GM23338 (cell line): ENCODE measurements at regions not wholly inside any gene's neighbourhood (a gene's known extent, or its start where the extent isn't known, plus 50 kb on each side); places are given as distances from the start of the nearest gene placed in this dataset.

Experiments
- CREB1 ChIP-seq: fragments of 250-450 bp; sonication (Bioruptor Pico); IDR thresholded peaks from 2 replicates; pipeline ENCODE4 v1.5.0; 2020; ENCODE audit warnings: low read depth, mild to moderate bottlenecking, moderate library complexity
- EZH2 ChIP-seq: fragments of 200-600 bp; sonication (generic); IDR thresholded peaks from one replicate; pipeline ENCODE4 v1.8.0; 2017; ENCODE audit warnings: antibody characterized with exemption, mild to moderate bottlenecking, low read depth; ENCODE audit not compliant: unreplicated experiment
- EZH2phosphoT487 ChIP-seq: fragments of 200-600 bp; sonication (generic); IDR thresholded peaks from one replicate; pipeline ENCODE4 v1.8.1; 2018; ENCODE audit warnings: antibody characterized with exemption; ENCODE audit not compliant: unreplicated experiment
- JUNB ChIP-seq: IDR thresholded peaks from one replicate; pipeline ENCODE4 v1.6.1; 2016; ENCODE audit warnings: antibody characterized with exemption; ENCODE audit not compliant: unreplicated experiment
- NANOG ChIP-seq: IDR thresholded peaks from 2 replicates; pipeline ENCODE4 v1.6.1; 2016; ENCODE audit warnings: antibody characterized with exemption, borderline replicate concordance
- POLR2AphosphoS5 ChIP-seq: IDR thresholded peaks from 2 replicates; pipeline ENCODE4 v1.6.1; 2016; ENCODE audit warnings: antibody characterized with exemption, low read depth
- STAT1 ChIP-seq: IDR thresholded peaks from one replicate; pipeline ENCODE4 v1.6.1; 2016; ENCODE audit warnings: antibody characterized with exemption; ENCODE audit not compliant: unreplicated experiment
- ZNF114 ChIP-seq: fragments of 250-450 bp; sonication (Bioruptor Pico); IDR thresholded peaks from 2 replicates; pipeline ENCODE4 v1.5.0; 2020; ENCODE audit warnings: mild to moderate bottlenecking, moderate library complexity
- ZNF331 ChIP-seq: fragments of 250-450 bp; sonication (Bioruptor Pico); IDR thresholded peaks from 2 replicates; pipeline ENCODE4 v1.5.0; 2020; ENCODE audit warnings: low read depth, mild to moderate bottlenecking, moderate library complexity
- TF ChIP-seq, protein P1 (sequence below), 2 experiments: fragments of 200-600 bp in 1 of 2; sonication (generic) in 1 of 2; conservative IDR thresholded peaks; 2 replicates each; pipeline versions ENCODE4 v1.5.1 to v1.6.1; 2016 to 2017; ENCODE audit warnings: antibody characterized with exemption in 2 of 2, low read depth in 2 of 2, mild to moderate bottlenecking in 2 of 2, moderate library complexity in 1 of 2
- TF ChIP-seq, protein P2 (sequence below): IDR thresholded peaks from one replicate; pipeline ENCODE4 v1.6.1; 2018; ENCODE audit warnings: antibody characterized with exemption; ENCODE audit not compliant: unreplicated experiment
- TF ChIP-seq, protein P3 (sequence below): fragments of 250-450 bp; sonication (Bioruptor Pico); IDR thresholded peaks from 2 replicates; pipeline ENCODE4 v1.5.0; 2020; ENCODE audit warnings: mild to moderate bottlenecking, moderate library complexity
- TF ChIP-seq, protein P4 (sequence below): IDR thresholded peaks from 2 replicates; pipeline ENCODE4 v1.6.1; 2016; ENCODE audit warnings: antibody characterized with exemption

DNA sequence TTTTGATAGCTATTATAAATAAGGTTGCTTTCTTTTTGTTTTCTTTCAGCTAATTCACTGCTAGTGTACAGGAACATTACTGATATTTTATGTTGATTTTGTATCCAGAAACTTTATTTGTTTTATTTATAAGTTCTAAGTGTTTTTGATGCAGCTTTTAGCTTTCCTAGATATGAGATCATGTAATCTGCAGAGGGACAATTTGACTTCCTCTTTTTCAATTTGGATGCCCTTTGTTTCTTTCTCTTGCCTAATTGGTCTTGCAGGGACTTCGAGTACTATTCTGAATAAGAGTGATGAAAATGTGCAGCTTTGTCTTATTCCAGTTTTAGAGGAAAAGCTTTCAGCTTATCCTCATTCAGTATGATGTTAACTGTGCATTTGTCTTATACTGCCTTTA is 643.4 kb upstream of the CDH2 start:
- TF ChIP-seq, protein P1, sequence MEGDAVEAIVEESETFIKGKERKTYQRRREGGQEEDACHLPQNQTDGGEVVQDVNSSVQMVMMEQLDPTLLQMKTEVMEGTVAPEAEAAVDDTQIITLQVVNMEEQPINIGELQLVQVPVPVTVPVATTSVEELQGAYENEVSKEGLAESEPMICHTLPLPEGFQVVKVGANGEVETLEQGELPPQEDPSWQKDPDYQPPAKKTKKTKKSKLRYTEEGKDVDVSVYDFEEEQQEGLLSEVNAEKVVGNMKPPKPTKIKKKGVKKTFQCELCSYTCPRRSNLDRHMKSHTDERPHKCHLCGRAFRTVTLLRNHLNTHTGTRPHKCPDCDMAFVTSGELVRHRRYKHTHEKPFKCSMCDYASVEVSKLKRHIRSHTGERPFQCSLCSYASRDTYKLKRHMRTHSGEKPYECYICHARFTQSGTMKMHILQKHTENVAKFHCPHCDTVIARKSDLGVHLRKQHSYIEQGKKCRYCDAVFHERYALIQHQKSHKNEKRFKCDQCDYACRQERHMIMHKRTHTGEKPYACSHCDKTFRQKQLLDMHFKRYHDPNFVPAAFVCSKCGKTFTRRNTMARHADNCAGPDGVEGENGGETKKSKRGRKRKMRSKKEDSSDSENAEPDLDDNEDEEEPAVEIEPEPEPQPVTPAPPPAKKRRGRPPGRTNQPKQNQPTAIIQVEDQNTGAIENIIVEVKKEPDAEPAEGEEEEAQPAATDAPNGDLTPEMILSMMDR (conservative IDR thresholded peaks at IDR 0.05; ENCODE audit: low read depth in 2 of 2): no peak
- TF ChIP-seq EZH2phosphoT487: no peak
- TF ChIP-seq, protein P2, sequence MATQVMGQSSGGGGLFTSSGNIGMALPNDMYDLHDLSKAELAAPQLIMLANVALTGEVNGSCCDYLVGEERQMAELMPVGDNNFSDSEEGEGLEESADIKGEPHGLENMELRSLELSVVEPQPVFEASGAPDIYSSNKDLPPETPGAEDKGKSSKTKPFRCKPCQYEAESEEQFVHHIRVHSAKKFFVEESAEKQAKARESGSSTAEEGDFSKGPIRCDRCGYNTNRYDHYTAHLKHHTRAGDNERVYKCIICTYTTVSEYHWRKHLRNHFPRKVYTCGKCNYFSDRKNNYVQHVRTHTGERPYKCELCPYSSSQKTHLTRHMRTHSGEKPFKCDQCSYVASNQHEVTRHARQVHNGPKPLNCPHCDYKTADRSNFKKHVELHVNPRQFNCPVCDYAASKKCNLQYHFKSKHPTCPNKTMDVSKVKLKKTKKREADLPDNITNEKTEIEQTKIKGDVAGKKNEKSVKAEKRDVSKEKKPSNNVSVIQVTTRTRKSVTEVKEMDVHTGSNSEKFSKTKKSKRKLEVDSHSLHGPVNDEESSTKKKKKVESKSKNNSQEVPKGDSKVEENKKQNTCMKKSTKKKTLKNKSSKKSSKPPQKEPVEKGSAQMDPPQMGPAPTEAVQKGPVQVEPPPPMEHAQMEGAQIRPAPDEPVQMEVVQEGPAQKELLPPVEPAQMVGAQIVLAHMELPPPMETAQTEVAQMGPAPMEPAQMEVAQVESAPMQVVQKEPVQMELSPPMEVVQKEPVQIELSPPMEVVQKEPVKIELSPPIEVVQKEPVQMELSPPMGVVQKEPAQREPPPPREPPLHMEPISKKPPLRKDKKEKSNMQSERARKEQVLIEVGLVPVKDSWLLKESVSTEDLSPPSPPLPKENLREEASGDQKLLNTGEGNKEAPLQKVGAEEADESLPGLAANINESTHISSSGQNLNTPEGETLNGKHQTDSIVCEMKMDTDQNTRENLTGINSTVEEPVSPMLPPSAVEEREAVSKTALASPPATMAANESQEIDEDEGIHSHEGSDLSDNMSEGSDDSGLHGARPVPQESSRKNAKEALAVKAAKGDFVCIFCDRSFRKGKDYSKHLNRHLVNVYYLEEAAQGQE: no peak
- no peak for TF ChIP-seq STAT1
- TF ChIP-seq POLR2AphosphoS5: no peak
- no peak for TF ChIP-seq ZNF331 (CRISPR knock-in tag)
- no peak for TF ChIP-seq EZH2
- TF ChIP-seq CREB1 (CRISPR knock-in tag): no peak
- no peak for TF ChIP-seq ZNF114
- TF ChIP-seq, protein P3, sequence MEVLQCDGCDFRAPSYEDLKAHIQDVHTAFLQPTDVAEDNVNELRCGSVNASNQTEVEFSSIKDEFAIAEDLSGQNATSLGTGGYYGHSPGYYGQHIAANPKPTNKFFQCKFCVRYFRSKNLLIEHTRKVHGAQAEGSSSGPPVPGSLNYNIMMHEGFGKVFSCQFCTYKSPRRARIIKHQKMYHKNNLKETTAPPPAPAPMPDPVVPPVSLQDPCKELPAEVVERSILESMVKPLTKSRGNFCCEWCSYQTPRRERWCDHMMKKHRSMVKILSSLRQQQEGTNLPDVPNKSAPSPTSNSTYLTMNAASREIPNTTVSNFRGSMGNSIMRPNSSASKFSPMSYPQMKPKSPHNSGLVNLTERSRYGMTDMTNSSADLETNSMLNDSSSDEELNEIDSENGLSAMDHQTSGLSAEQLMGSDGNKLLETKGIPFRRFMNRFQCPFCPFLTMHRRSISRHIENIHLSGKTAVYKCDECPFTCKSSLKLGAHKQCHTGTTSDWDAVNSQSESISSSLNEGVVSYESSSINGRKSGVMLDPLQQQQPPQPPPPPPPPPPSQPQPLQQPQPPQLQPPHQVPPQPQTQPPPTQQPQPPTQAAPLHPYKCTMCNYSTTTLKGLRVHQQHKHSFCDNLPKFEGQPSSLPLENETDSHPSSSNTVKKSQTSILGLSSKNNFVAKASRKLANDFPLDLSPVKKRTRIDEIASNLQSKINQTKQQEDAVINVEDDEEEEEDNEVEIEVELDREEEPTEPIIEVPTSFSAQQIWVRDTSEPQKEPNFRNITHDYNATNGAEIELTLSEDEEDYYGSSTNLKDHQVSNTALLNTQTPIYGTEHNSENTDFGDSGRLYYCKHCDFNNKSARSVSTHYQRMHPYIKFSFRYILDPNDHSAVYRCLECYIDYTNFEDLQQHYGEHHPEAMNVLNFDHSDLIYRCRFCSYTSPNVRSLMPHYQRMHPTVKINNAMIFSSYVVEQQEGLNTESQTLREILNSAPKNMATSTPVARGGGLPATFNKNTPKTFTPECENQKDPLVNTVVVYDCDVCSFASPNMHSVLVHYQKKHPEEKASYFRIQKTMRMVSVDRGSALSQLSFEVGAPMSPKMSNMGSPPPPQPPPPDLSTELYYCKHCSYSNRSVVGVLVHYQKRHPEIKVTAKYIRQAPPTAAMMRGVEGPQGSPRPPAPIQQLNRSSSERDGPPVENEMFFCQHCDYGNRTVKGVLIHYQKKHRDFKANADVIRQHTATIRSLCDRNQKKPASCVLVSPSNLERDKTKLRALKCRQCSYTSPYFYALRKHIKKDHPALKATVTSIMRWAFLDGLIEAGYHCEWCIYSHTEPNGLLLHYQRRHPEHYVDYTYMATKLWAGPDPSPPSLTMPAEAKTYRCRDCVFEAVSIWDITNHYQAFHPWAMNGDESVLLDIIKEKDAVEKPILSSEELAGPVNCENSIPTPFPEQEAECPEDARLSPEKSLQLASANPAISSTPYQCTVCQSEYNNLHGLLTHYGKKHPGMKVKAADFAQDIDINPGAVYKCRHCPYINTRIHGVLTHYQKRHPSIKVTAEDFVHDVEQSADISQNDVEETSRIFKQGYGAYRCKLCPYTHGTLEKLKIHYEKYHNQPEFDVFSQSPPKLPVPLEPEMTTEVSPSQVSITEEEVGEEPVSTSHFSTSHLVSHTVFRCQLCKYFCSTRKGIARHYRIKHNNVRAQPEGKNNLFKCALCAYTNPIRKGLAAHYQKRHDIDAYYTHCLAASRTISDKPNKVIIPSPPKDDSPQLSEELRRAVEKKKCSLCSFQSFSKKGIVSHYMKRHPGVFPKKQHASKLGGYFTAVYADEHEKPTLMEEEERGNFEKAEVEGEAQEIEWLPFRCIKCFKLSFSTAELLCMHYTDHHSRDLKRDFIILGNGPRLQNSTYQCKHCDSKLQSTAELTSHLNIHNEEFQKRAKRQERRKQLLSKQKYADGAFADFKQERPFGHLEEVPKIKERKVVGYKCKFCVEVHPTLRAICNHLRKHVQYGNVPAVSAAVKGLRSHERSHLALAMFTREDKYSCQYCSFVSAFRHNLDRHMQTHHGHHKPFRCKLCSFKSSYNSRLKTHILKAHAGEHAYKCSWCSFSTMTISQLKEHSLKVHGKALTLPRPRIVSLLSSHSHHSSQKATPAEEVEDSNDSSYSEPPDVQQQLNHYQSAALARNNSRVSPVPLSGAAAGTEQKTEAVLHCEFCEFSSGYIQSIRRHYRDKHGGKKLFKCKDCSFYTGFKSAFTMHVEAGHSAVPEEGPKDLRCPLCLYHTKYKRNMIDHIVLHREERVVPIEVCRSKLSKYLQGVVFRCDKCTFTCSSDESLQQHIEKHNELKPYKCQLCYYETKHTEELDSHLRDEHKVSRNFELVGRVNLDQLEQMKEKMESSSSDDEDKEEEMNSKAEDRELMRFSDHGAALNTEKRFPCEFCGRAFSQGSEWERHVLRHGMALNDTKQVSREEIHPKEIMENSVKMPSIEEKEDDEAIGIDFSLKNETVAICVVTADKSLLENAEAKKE (CRISPR knock-in tag): no peak
- TF ChIP-seq, protein P4, sequence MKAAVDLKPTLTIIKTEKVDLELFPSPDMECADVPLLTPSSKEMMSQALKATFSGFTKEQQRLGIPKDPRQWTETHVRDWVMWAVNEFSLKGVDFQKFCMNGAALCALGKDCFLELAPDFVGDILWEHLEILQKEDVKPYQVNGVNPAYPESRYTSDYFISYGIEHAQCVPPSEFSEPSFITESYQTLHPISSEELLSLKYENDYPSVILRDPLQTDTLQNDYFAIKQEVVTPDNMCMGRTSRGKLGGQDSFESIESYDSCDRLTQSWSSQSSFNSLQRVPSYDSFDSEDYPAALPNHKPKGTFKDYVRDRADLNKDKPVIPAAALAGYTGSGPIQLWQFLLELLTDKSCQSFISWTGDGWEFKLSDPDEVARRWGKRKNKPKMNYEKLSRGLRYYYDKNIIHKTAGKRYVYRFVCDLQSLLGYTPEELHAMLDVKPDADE: no peak
- TF ChIP-seq JUNB: no peak
- no peak for TF ChIP-seq NANOG
